KG1 (cell line): ENCODE measurements at regions not wholly inside any gene's neighbourhood (a gene's known extent, or its start where the extent isn't known, plus 50 kb on each side); places are given as distances from the start of the nearest gene placed in this dataset.

Source experiments
- DNase-seq: peaks from one replicate; lab custom pipeline; 2025; lab: John Stamatoyannopoulos, UW

- DNase-seq = no peak
These were observed 543.1 kb upstream of the NECTIN3 start for GRCh38 chr3:110528305-110529121.

- DNase-seq = no peak
These were observed 540.7 kb upstream of the NECTIN3 start for GRCh38 chr3:110530902-110531301.

GRCh38 chr3:110533089-110533488 is 538.5 kb upstream of the NECTIN3 start:
- no peak for DNase-seq

- no peak for DNase-seq
These were observed 529.0 kb upstream of the NECTIN3 start for GRCh38 chr3:110542552-110543150.

- DNase-seq = no peak
These were observed 526.9 kb upstream of the NECTIN3 start for GRCh38 chr3:110544730-110545129.

DNA sequence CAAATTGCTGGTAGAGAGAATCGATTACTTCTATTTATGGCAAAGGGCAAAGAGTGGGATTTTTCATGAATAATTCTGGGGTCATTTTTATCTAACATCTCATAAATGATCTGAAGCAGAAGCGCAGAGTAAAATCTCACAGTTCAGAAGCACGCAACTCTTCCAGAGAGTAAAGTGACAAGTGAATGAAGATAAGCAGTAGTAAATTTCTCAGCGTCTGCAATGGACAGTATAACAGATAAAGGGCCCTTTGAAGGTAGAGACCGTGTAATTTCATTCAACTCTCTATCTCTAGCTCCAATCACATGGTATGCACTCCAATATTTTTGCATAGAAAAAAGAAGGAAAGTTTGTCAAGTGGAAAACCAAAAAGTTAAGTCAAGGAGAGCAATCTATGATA is 521.1 kb upstream of the NECTIN3 start:
- DNase-seq = no peak

DNA sequence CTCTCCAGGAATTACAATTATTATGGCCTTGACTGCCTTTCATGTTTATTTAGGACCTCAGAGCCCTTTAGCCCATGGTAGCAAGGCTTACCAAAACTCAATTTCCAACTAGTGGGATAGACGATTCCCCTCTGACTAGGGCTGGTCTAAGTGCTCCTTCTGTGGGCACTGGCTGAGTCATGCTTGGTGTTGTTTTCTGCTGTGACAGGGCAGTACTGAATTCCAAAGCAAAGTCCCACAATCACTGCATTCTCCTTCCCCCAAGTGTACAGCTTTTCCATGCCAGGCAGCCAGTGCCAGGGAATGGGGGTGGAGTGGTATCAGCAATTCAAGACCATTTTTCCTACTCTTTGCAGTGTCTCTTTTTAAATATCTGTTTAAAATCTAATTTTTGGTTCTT is 509.0 kb upstream of the NECTIN3 start:
- no peak for DNase-seq

- DNase-seq = no peak
These were observed 506.9 kb upstream of the NECTIN3 start for GRCh38 chr3:110564674-110565073.

GRCh38 chr3:110567029-110567428 is 504.6 kb upstream of the NECTIN3 start:
- DNase-seq = no peak

DNA sequence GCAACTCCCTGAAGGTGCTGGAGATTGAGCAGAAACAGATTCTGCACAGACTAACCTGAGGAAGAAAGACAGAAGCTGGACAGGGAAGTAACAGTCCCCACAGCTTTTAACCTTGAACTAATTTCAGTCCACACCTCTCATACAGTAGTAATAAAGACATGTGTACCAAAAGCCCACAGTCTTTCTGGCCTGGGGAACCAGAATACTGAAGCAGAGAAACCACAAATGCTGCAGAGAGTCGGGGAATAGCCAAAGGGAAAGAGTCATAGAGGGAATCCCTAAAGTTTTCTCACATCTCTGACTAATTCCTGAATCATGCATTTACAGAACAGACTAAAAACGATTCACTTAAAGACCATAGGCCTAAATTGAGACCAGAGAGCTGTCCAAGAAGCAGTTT is 503.4 kb upstream of the NECTIN3 start:
- DNase-seq = no peak

DNA sequence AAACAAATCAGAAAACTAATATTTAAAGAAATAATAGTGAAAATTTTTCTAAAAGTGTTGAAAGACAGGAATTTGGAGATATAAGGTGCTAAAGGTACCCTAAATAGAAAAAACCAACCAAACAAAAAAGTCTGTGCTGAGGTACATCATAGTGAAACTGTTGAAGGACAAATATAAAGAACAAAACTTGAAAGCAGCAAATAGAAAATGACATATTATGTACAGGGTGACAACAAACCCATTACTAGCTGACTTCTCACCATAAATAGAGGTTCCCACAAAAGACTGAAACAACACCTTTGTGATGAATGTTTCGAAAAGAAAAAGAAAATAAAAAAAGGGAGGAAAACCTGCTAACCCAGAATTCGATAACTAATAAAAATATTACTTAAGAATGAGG is 502.5 kb upstream of the NECTIN3 start:
- DNase-seq = no peak

GRCh38 chr3:110575702-110576101 is 495.9 kb upstream of the NECTIN3 start:
- DNase-seq = no peak

DNA sequence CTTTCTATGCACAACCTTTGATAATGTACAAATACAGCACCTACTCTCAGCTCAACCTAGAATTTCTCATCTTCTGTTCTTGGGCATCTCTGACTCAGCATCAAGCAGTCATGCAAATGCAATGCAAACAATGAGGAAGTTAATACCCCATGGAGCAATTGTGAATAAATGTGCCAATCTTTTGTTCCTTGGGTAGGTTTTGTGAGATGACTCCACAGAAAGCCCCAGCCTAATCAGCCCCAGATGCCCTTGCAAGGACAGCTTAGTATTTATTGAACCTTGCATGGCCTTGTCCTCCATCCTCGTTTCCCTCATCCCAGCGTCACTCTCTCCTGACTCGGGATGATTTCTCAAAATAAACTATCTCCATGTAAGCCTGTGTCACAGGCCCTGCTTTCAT is 494.7 kb upstream of the NECTIN3 start:
- no peak for DNase-seq

DNA sequence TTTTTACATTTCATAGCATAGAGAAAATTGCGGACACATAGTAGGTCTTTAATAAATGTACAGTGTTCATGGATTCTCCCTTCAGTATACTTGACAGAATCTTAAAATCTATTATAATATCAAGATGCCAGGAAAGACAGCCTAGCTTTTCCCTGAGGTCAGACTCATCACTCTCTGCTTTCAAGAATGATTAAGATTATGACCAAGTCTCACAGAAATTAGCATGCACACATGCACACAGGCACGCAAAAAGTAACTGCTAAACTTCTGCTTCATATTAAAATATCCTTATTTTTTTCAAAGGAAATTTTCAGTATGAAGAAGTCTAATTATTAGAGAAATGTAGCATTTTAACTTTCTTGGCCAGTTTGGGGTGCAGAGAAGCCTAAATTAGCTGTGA is 493.8 kb upstream of the NECTIN3 start:
- no peak for DNase-seq

DNA sequence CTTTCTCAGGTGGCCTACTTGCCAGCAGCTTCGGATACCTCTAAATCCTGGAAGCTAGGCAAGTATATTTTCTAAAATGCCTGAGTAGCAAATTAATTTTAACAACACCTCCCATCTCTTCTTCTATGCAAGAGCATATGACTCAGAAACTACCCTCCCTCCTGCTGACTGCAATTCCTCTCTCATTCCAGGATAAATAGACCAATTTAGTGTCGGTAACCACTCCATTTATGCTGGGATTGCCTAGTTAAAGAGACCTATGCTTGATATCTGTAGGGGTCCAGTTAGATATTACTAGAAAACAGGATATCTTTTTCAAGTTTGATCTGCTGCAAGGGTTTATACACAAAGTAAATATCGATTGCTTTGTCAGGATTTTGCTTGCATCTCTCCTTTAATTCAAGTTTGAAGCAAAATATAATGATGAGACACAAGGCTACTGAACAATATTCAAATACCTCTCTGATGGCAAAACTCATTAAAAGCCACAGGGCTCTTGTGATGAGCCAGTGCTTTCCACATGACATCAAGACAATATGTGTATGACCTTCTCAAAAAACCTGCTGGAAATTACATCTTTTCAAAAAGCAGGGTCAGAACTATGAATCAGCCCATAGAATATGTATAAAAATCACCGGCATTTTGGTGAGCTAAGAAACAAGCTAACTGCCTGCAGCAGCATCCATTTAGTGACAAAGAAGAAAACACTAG is 491.6 kb upstream of the NECTIN3 start:
- DNase-seq = no peak

GRCh38 chr3:110583373-110583935 is 488.2 kb upstream of the NECTIN3 start:
- DNase-seq = no peak

DNA sequence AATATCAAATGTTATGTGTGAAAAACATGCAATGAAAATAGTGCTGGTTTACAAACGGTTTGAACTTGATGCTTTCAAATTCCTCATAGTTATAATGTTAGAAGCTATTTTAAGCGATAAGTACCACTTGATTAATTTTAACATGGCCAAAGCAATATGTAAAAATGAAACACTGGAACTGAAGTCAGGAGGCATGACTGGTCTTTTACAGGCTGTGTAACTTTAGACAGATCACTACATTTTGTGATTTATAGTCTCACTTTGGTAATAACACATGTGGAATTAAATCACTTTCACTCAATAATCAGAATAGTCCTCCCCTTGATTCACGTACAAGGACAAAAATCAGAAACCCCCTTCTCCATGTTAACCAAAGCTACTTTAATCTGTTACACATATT is 482.7 kb upstream of the NECTIN3 start:
- no peak for DNase-seq

- DNase-seq = no peak
These were observed 482.3 kb upstream of the NECTIN3 start for GRCh38 chr3:110589341-110589740.

GRCh38 chr3:110593749-110594148 is 477.9 kb upstream of the NECTIN3 start:
- DNase-seq = no peak

DNA sequence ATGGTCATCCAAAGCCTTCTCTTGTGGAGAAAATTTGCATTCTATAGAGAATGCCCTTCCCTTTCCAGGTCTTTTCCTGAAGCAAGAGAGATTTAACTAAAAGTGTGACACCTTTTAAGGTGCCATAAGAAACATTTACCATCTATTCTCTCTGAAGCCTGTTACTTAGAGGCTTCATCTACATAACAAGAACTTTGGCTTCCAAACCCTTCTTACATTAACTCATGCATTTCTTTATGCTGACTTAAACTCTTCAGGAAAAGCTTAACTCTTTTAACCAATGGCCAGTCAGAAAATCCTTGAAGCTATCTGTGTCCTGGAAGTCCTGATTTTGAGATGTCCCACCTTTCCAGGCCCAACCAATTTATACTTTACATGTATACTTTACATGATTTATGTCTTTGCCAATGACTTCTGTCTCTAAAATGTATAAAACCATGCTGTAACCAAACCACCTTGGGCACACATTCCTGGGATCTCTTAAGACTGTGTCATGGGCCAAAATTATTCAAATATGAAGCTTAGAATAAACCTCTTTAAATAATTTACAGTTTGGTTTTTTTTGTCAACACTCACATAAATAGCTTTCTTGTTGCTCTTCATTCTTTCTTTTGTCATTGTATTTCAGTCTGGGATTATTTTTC is 472.6 kb upstream of the NECTIN3 start:
- DNase-seq = no peak

DNA sequence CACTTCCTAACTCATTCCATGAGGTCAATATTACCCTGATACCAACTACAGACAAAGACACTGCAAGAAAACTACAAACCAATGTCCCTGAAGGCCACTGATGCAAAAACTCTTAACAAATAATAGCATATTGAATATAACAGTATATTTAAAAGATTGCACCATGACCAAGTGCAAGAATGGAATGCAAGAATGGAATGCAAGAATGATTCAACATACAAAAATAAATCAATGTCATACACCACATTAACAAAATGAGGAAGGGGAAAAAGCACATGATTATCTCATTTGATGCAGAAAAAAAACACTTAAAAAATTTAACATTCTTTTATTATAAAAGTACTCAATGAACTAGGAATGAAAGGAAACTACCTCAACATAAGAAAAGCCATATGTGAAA is 463.1 kb upstream of the NECTIN3 start:
- no peak for DNase-seq

- DNase-seq = no peak
These were observed 459.6 kb upstream of the NECTIN3 start for GRCh38 chr3:110612045-110612444.
